ENCODE measurements at regions not wholly inside any gene's neighbourhood (a gene's known extent, or its start where the extent isn't known, plus 50 kb on each side); places are given as distances from the start of the nearest gene placed in this dataset.

- FAIRE-seq, result no peak
- no peak overlapping the region for H2BK15ac ChIP-seq (ENCODE audit: low read length)
- H4K5ac ChIP-seq (ENCODE audit: insufficient read length, low read depth, low read length), result no peak overlapping the region
- no peaks in the 10 kb centered on the region for H3K9me3 ChIP-seq (ENCODE audit: insufficient read depth in 2 of 2, low read depth in 1 of 2, low read length in 1 of 2)
- H4K20me1 ChIP-seq (replicated peaks in 1 of 2; ENCODE audit: control insufficient read depth in 1 of 2, insufficient read depth in 2 of 2, low read length in 2 of 2), result no peaks in the 10 kb centered on the region
- H3K4me3 ChIP-seq (ENCODE audit: extremely low read depth in 1 of 4, insufficient read depth in 2 of 4, low read depth in 3 of 4, low read length in 4 of 4), result no peak overlapping the region
- no peak overlapping the region for H3K14ac ChIP-seq (ENCODE audit: insufficient read length)
- no peak for DNase-seq (ENCODE audit: low read depth in 1 of 2, low spot score in 2 of 2)
- no peak overlapping the region for H3K23ac ChIP-seq (ENCODE audit: insufficient read length)
- no peak overlapping the region for H2AK5ac ChIP-seq (ENCODE audit: low read depth, low read length)
- no peak overlapping the region for H2BK120ac ChIP-seq (replicated peaks; ENCODE audit: low read depth, low read length)
- no peaks in the 10 kb centered on the region for H3K79me2 ChIP-seq (ENCODE audit: control insufficient read depth in 1 of 2, insufficient read depth in 2 of 2, low read length in 2 of 2)
- H2BK20ac ChIP-seq (ENCODE audit: low read length), result no peak overlapping the region
- H2BK5ac ChIP-seq (ENCODE audit: low read depth, low read length), result no peak overlapping the region
- H3K23me2 ChIP-seq (ENCODE audit: low read depth, low read length), result no peaks in the 10 kb centered on the region
- no peak overlapping the region for H2BK12ac ChIP-seq (ENCODE audit: low read depth, low read length)
- CTCF ChIA-PET (ENCODE audit: partially characterized antibody), result no interaction called here
- H3K9ac ChIP-seq (replicated peaks in 1 of 4; ENCODE audit: extremely low read depth in 1 of 4, low read depth in 3 of 4, low read length in 3 of 4), result no peak overlapping the region
- no peak overlapping the region for H3K56ac ChIP-seq (replicated peaks; ENCODE audit: insufficient read length, low read depth, low read length)
- H4K91ac ChIP-seq (replicated peaks; ENCODE audit: insufficient read length, low read length), result no peak overlapping the region
- H2AFZ ChIP-seq (ENCODE audit: low read length), result no peak overlapping the region
- no peak overlapping the region for H3K4ac ChIP-seq (replicated peaks; ENCODE audit: insufficient read length, low read depth, low read length)
- POLR2A ChIA-PET (ENCODE audit: partially characterized antibody), result no interaction called here
- no peak overlapping the region for H3K27ac ChIP-seq (ENCODE audit: low read depth, low read length)
- H3K18ac ChIP-seq (ENCODE audit: extremely low read depth, low read length), result no peak overlapping the region
- H3K79me1 ChIP-seq (ENCODE audit: low read depth, low read length), result no peaks in the 10 kb centered on the region
- no peak overlapping the region for H4K8ac ChIP-seq (ENCODE audit: extremely low read depth, insufficient read depth, low read length)
- no peaks in the 10 kb centered on the region for H3K36me3 ChIP-seq (ENCODE audit: control insufficient read depth in 2 of 4, insufficient read depth in 4 of 4, low read length in 3 of 4)
- no peaks in the 10 kb centered on the region for H3K4me1 ChIP-seq (replicated peaks in 1 of 4; ENCODE audit: control insufficient read depth in 3 of 4, insufficient read depth in 4 of 4, low read length in 3 of 4)
- 83% methylated on average over 1 of the region's 1 CpG; no CpG with 5 or more reads in 1 of the 2 experiments for WGBS, 2 experiments (ENCODE audit: extremely low coverage in 1 of 2, insufficient coverage in 1 of 2, insufficient read length in 1 of 2, insufficient replicate concordance in 2 of 2, low coverage in 1 of 2, low lambda C conversion rate in 2 of 2, missing lambda C conversion rate in 1 of 2)
- no peak overlapping the region for H3K4me2 ChIP-seq (ENCODE audit: insufficient read depth in 1 of 2, low read depth in 2 of 2, low read length in 2 of 2)
- no peaks in the 10 kb centered on the region for H3K27me3 ChIP-seq (replicated peaks in 1 of 4; ENCODE audit: control insufficient read depth in 3 of 4, extremely low read depth in 1 of 4, insufficient read depth in 3 of 4, low read length in 3 of 4)
- TF ChIP-seq SIN3A (conservative IDR thresholded peaks at IDR 0.05 in 1 of 2, IDR thresholded peaks at IDR 0.05 in 1 of 2; ENCODE audit: low read depth in 1 of 2, low read length in 2 of 2) (no peak), POU5F1 (IDR thresholded peaks at IDR 0.05; ENCODE audit: low read depth, low read length) (no peak), BRCA1 (IDR thresholded peaks at IDR 0.05; ENCODE audit: low read depth, low read length) (no peak), CBX5 (IDR thresholded peaks at IDR 0.05; ENCODE audit: low read depth, low read length) (no peak), BCL11A (IDR thresholded peaks at IDR 0.05; ENCODE audit: low read depth in 2 of 2, low read length in 2 of 2) (no peak), RNF2 (IDR thresholded peaks at IDR 0.05; ENCODE audit: borderline replicate concordance, low read depth, low read length, missing control alignments, poor library complexity, severe bottlenecking) (no peak), EGR1 (IDR thresholded peaks at IDR 0.05; ENCODE audit: borderline replicate concordance, low read depth, low read length) (no peak), CTBP2 (IDR thresholded peaks at IDR 0.05; ENCODE audit: borderline replicate concordance, insufficient read depth, insufficient read length, low read length) (no peak), HDAC6 (IDR thresholded peaks at IDR 0.05; ENCODE audit: low read depth, low read length) (no peak), SP1 (IDR thresholded peaks at IDR 0.05; ENCODE audit: low read depth, low read length) (no peak), RBBP5 (IDR thresholded peaks at IDR 0.05; ENCODE audit: borderline replicate concordance, low read depth, low read length) (no peak), PHF8 (conservative IDR thresholded peaks at IDR 0.05; ENCODE audit: low read depth, low read length) (no peak), CREB1 (IDR thresholded peaks at IDR 0.05) (no peak)
These were observed 262.4 kb upstream of the TMEM229A start for GRCh38 chr7:124295289-124295688.
